COR-L47 (cell line): ENCODE measurements at regions not wholly inside any gene's neighbourhood (a gene's known extent, or its start where the extent isn't known, plus 50 kb on each side); places are given as distances from the start of the nearest gene placed in this dataset.
A peak's percentile ranks its signal among the peaks of the same experiment; 100 is the strongest.
"Not testable (repeated sequence)": the region's sequence is repeated elsewhere in the genome, so short reads cannot be mapped to it uniquely, and the experiment has no call there.

Experiments used
- DNase-seq: peaks from one replicate; lab custom pipeline; 2025; lab: John Stamatoyannopoulos, UW

- no peak for DNase-seq
Observed at GRCh38 chr6:105526225-105526872, 123.5 kb upstream of the PREP start.

GRCh38 chr6:105522626-105523322 is 119.9 kb upstream of the PREP start:
- DNase-seq, result no peak

GRCh38 chr6:105519954-105520353 is 117.1 kb upstream of the PREP start:
- no peak for DNase-seq

GRCh38 chr6:105518993-105519392 is 116.1 kb upstream of the PREP start:
- not testable (repeated sequence) for DNase-seq

- no peak for DNase-seq
Observed at GRCh38 chr6:105515054-105515453, 112.2 kb upstream of the PREP start.

- DNase-seq, result no peak
Observed at GRCh38 chr6:105514306-105514705, 111.4 kb upstream of the PREP start.

- no peak for DNase-seq
Observed at GRCh38 chr6:105511639-105512038, 108.8 kb upstream of the PREP start.

GRCh38 chr6:105510746-105511145 is 107.9 kb upstream of the PREP start:
- no peak for DNase-seq

- no peak for DNase-seq
Observed at GRCh38 chr6:105509506-105510331, 106.8 kb upstream of the PREP start.

GRCh38 chr6:105507811-105508210 is 104.9 kb upstream of the PREP start:
- no peak for DNase-seq

- DNase-seq, result no peak
Observed at GRCh38 chr6:105504706-105505105, 101.8 kb upstream of the PREP start.

- DNase-seq, result no peak
Observed at GRCh38 chr6:105503641-105504040, 100.8 kb upstream of the PREP start.

- no peak for DNase-seq
Observed at GRCh38 chr6:105501826-105502344, 99.0 kb upstream of the PREP start.

GRCh38 chr6:105501246-105501645 is 98.4 kb upstream of the PREP start:
- DNase-seq, result no peak

GRCh38 chr6:105500693-105501092 is 97.8 kb upstream of the PREP start:
- DNase-seq, result no peak

- no peak for DNase-seq
Observed at GRCh38 chr6:105499931-105500330, 97.0 kb upstream of the PREP start.

- no peak for DNase-seq
Observed at GRCh38 chr6:105499136-105499870, 96.4 kb upstream of the PREP start.

GRCh38 chr6:105497549-105497948 is 94.7 kb upstream of the PREP start:
- DNase-seq, result no peak

GRCh38 chr6:105495515-105495914 is 92.6 kb upstream of the PREP start:
- no peak for DNase-seq

GRCh38 chr6:105494688-105495087 is 91.8 kb upstream of the PREP start:
- DNase-seq, result no peak

- peak; percentile 13 for DNase-seq
Observed at GRCh38 chr6:105493736-105494135, 90.9 kb upstream of the PREP start.
